Neuronal stem cell (in vitro differentiated cells): ENCODE measurements at regions not wholly inside any gene's neighbourhood (a gene's known extent, or its start where the extent isn't known, plus 50 kb on each side); places are given as distances from the start of the nearest gene placed in this dataset.
A peak's percentile ranks its signal among the peaks of the same experiment; 100 is the strongest.

ENCODE experiments used
- DNase-seq: peaks from one replicate; pipeline ENCODE4 v3.0.0-alpha.2; 2013; ENCODE audit warnings: low spot score
- H2AFZ ChIP-seq: one replicate; pipeline ENCODE4 v1.6.1; 2013; ENCODE audit warnings: mild to moderate bottlenecking, low read length, inconsistent platforms
- H2AK5ac ChIP-seq: 2 replicates; pipeline ENCODE4 v1.6.1; 2013; ENCODE audit warnings: low read depth, mild to moderate bottlenecking, inconsistent platforms, low read length, moderate library complexity, mixed read lengths
- H2BK120ac ChIP-seq: 2 replicates; pipeline ENCODE4 v1.6.1; 2013; ENCODE audit warnings: low read depth, mild to moderate bottlenecking, inconsistent platforms, low read length, moderate library complexity, mixed read lengths
- H2BK12ac ChIP-seq: one replicate; pipeline ENCODE4 v1.6.1; 2013; ENCODE audit warnings: low read length, inconsistent platforms
- H2BK15ac ChIP-seq: 2 replicates; pipeline ENCODE4 v1.6.1; 2013; ENCODE audit warnings: mild to moderate bottlenecking, low read length, inconsistent platforms, mixed read lengths
- H2BK5ac ChIP-seq: one replicate; pipeline ENCODE4 v1.6.1; 2013; ENCODE audit warnings: inconsistent platforms, mild to moderate bottlenecking, low read length, moderate library complexity
- H3K14ac ChIP-seq: one replicate; pipeline ENCODE4 v1.6.1; 2013; ENCODE audit warnings: low read length, inconsistent platforms
- H3K18ac ChIP-seq: 2 replicates; pipeline ENCODE4 v1.6.1; 2013; ENCODE audit warnings: low read length, inconsistent platforms
- H3K23ac ChIP-seq: 2 replicates; pipeline ENCODE4 v1.6.1; 2013; ENCODE audit warnings: low read depth, mild to moderate bottlenecking, mixed read lengths, low read length, inconsistent platforms; ENCODE audit not compliant: poor library complexity
- H3K27ac ChIP-seq: replicated peaks from 3 replicates; pipeline ENCODE4 v1.5.1; 2013; ENCODE audit warnings: low read length, inconsistent platforms
- H3K27me3 ChIP-seq, 3 experiments: 2 replicates each; pipeline ENCODE4 v1.6.1; 2013; ENCODE audit warnings: low read length in 3 of 3, mild to moderate bottlenecking in 2 of 3, inconsistent platforms in 1 of 3, low read depth in 1 of 3, mixed read lengths in 1 of 3, moderate library complexity in 1 of 3; ENCODE audit not compliant: control insufficient read depth in 3 of 3, insufficient read depth in 3 of 3
- H3K36me3 ChIP-seq, 2 donors: replicated peaks in 1 of 2; 2 replicates each; pipeline ENCODE4 v1.6.1; 2013; ENCODE audit warnings: low read length in 2 of 2; ENCODE audit not compliant: control insufficient read depth in 2 of 2, insufficient read depth in 2 of 2
- H3K4ac ChIP-seq: 2 replicates; pipeline ENCODE4 v1.6.1; 2013; ENCODE audit warnings: inconsistent platforms, mild to moderate bottlenecking, low read length, moderate library complexity
- H3K4me1 ChIP-seq, 2 donors: 1 replicate in 1 of 2; 2 replicates in 1 of 2; pipeline ENCODE4 v1.6.1; 2013; ENCODE audit warnings: low read length in 2 of 2, low read depth in 1 of 2; ENCODE audit not compliant: control insufficient read depth in 2 of 2, insufficient read depth in 1 of 2
- H3K4me2 ChIP-seq: one replicate; pipeline ENCODE4 v1.6.1; 2013; ENCODE audit warnings: mild to moderate bottlenecking, low read length, inconsistent platforms; ENCODE audit not compliant: insufficient read depth, poor library complexity, severe bottlenecking
- H3K4me3 ChIP-seq, 2 donors: 2 replicates each; pipeline ENCODE4 v1.5.1; 2013; ENCODE audit warnings: low read length in 2 of 2, mild to moderate bottlenecking in 2 of 2, inconsistent platforms in 1 of 2, moderate library complexity in 1 of 2
- H3K79me1 ChIP-seq: one replicate; pipeline ENCODE4 v1.6.1; 2013; ENCODE audit warnings: low read depth, mild to moderate bottlenecking, inconsistent platforms, low read length, moderate library complexity
- H3K9ac ChIP-seq: one replicate; pipeline ENCODE4 v1.6.1; 2013; ENCODE audit warnings: mild to moderate bottlenecking, low read depth, low read length, inconsistent platforms; ENCODE audit not compliant: poor library complexity
- H3K9me3 ChIP-seq, 2 donors: replicated peaks in 1 of 2; 2 replicates each; pipeline versions ENCODE3 to v1.6.1; 2013; ENCODE audit warnings: low read length in 2 of 2, mild to moderate bottlenecking in 2 of 2, inconsistent platforms in 1 of 2, low read depth in 1 of 2, mixed read lengths in 1 of 2, moderate library complexity in 1 of 2; ENCODE audit not compliant: control insufficient read depth in 2 of 2, insufficient read depth in 1 of 2
- H4K8ac ChIP-seq: one replicate; pipeline ENCODE4 v1.6.1; 2013; ENCODE audit warnings: low read depth, mild to moderate bottlenecking, inconsistent platforms, low read length, moderate library complexity
- H4K91ac ChIP-seq: one replicate; pipeline ENCODE4 v1.6.1; 2013; ENCODE audit warnings: low read length, low read depth, mild to moderate bottlenecking, inconsistent platforms; ENCODE audit not compliant: poor library complexity
- WGBS, 2 donors: extraction: QIAGEN DNeasy Blood & Tissue Kit; methylation state at CpG; one replicate each; pipeline ENCODE4 v1.1.7; 2013; ENCODE audit warnings: missing lambda C conversion rate in 2 of 2, mixed read lengths in 1 of 2; ENCODE audit not compliant: insufficient read length in 2 of 2, insufficient replicate concordance in 1 of 2; ENCODE audit errors: extremely low coverage in 2 of 2; 5-methylcytosine and 5-hydroxymethylcytosine counted together

GRCh38 chr4:164378361-164378760 lies 375.6 kb upstream of the SMIM31 start:
- H3K4me2 ChIP-seq, result no peak overlapping the region
- H3K79me1 ChIP-seq, result no peaks in the 10 kb centered on the region
- no peaks in the 10 kb centered on the region for H3K4me1 ChIP-seq
- no peak overlapping the region for H3K14ac ChIP-seq
- H3K9me3 ChIP-seq, result no peaks in the 10 kb centered on the region
- no CpG with 5 or more reads among the region's 5 CpGs for WGBS, 2 donors
- no peak overlapping the region for H4K91ac ChIP-seq
- H2BK15ac ChIP-seq, result no peak overlapping the region
- no peak overlapping the region for H3K9ac ChIP-seq
- H3K27ac ChIP-seq, result no peak overlapping the region
- H3K18ac ChIP-seq, result no peak overlapping the region
- H2BK5ac ChIP-seq, result no peak overlapping the region
- H2BK120ac ChIP-seq, result no peak overlapping the region
- H2BK12ac ChIP-seq, result no peak overlapping the region
- H3K23ac ChIP-seq, result no peak overlapping the region
- no peaks in the 10 kb centered on the region for H3K36me3 ChIP-seq
- no peak overlapping the region for H2AK5ac ChIP-seq
- no peak overlapping the region for H3K4ac ChIP-seq
- no peak overlapping the region for H3K4me3 ChIP-seq
- H3K27me3 ChIP-seq, result peaks cover 0 to 25% (median 0%) of the 10 kb centered on the region in 3 experiments
- H4K8ac ChIP-seq, result no peak overlapping the region
- no peak for DNase-seq
- H2AFZ ChIP-seq, result no peak overlapping the region

- no peak for DNase-seq
- no CpG with 5 or more reads among the region's 3 CpGs for WGBS, 2 donors
- H3K4me3 ChIP-seq, result no peak overlapping the region
These were observed 374.2 kb upstream of the SMIM31 start for GRCh38 chr4:164379694-164380093.

DNA sequence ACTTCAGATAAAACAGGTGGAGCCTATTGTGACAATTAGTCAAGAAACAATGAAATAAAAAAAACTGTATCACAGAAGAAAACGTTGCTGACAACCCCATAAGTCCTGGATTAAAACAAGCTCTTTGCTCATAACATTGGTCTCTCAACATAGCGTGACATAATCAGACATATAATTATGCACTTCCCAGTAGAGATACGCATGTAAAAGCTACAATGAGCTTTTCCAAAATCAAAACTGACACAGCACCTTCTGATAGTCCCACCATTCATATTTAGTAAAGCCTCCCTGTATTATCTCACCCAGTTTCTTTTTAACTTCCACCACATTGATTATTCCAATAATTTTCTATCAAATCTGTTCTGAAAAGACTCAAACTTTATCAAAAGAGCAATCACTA lies 372.1 kb upstream of the SMIM31 start:
- Histone ChIP-seq H2AK5ac (no peak overlapping the region), H4K91ac (no peak overlapping the region), H3K9me3 (no peaks in the 10 kb centered on the region), H2BK15ac (no peak overlapping the region), H4K8ac (no peak overlapping the region), H2AFZ (no peak overlapping the region), H3K36me3 (no peaks in the 10 kb centered on the region), H2BK120ac (no peak overlapping the region), H2BK5ac (no peak overlapping the region), H3K18ac (no peak overlapping the region), H3K79me1 (no peaks in the 10 kb centered on the region), H3K23ac (no peak overlapping the region), H3K4ac (no peak overlapping the region), H3K27me3 (peaks cover 0 to 50% (median 0%) of the 10 kb centered on the region in 3 experiments), H3K27ac (no peak overlapping the region), H3K9ac (no peak overlapping the region), H3K14ac (no peak overlapping the region), H3K4me1 (no peaks in the 10 kb centered on the region), H2BK12ac (no peak overlapping the region), H3K4me2 (no peak overlapping the region), H3K4me3 (no peak overlapping the region)
- no CpG with 5 or more reads among the region's 3 CpGs for WGBS, 2 donors
- no peak for DNase-seq

More at GRCh38 chr4:164379694-164380093, 374.2 kb upstream of the SMIM31 start:
- H2BK12ac ChIP-seq, result no peak overlapping the region
- H2AFZ ChIP-seq, result no peak overlapping the region
- no peaks in the 10 kb centered on the region for H3K9me3 ChIP-seq
- no peak overlapping the region for H2BK15ac ChIP-seq
- H3K4me1 ChIP-seq, result no peaks in the 10 kb centered on the region
- H3K27me3 ChIP-seq, result peaks cover 0 to 39% (median 0%) of the 10 kb centered on the region in 3 experiments
- H3K79me1 ChIP-seq, result no peaks in the 10 kb centered on the region
- H3K18ac ChIP-seq, result no peak overlapping the region
- H4K8ac ChIP-seq, result no peak overlapping the region
- no peaks in the 10 kb centered on the region for H3K36me3 ChIP-seq
- H2BK120ac ChIP-seq, result no peak overlapping the region
- H3K23ac ChIP-seq, result no peak overlapping the region
- no peak overlapping the region for H3K27ac ChIP-seq
- no peak overlapping the region for H2BK5ac ChIP-seq
- H2AK5ac ChIP-seq, result no peak overlapping the region
- no peak overlapping the region for H3K4me2 ChIP-seq
- H3K9ac ChIP-seq, result no peak overlapping the region
- H4K91ac ChIP-seq, result no peak overlapping the region
- H3K4ac ChIP-seq, result no peak overlapping the region
- H3K14ac ChIP-seq, result no peak overlapping the region

- H2AFZ ChIP-seq, result peak overlapping the region; percentile 76
- H2AK5ac ChIP-seq, result no peak overlapping the region
- no peak overlapping the region for H3K27ac ChIP-seq
- DNase-seq, result no peak
- no peak overlapping the region for H2BK12ac ChIP-seq
- no peaks in the 10 kb centered on the region for H3K79me1 ChIP-seq
- no peaks in the 10 kb centered on the region for H3K9me3 ChIP-seq
- no CpG with 5 or more reads among the region's 15 CpGs for WGBS, 2 donors
- H3K14ac ChIP-seq, result peak overlapping the region; percentile 89
- H3K27me3 ChIP-seq, result peaks cover 0 to 50% (median 0%) of the 10 kb centered on the region in 3 experiments
- peak overlapping the region; percentile 33 to 85 for H3K4me3 ChIP-seq
- peak overlapping the region; percentile 80 for H3K4me2 ChIP-seq
- H4K8ac ChIP-seq, result no peak overlapping the region
- H3K23ac ChIP-seq, result no peak overlapping the region
- H4K91ac ChIP-seq, result no peak overlapping the region
- peak overlapping the region; percentile 86 for H3K9ac ChIP-seq
- H2BK5ac ChIP-seq, result peak overlapping the region; percentile 71
- peak overlapping the region; percentile 71 for H3K18ac ChIP-seq
- H3K36me3 ChIP-seq, result no peaks in the 10 kb centered on the region
- H3K4me1 ChIP-seq, result no peaks in the 10 kb centered on the region
- no peak overlapping the region for H3K4ac ChIP-seq
- peak overlapping the region; percentile 93 for H2BK120ac ChIP-seq
- peak overlapping the region; percentile 67 for H2BK15ac ChIP-seq
These were observed 370.9 kb upstream of the SMIM31 start for GRCh38 chr4:164383058-164383357.
